SH-SY5Y (cell line): ENCODE measurements at regions not wholly inside any gene's neighbourhood (a gene's known extent, or its start where the extent isn't known, plus 50 kb on each side); places are given as distances from the start of the nearest gene placed in this dataset.

Experiments
- GATA2 ChIP-seq: IDR thresholded peaks from 2 replicates; pipeline ENCODE4 v1.6.1; 2011; ENCODE audit warnings: mild to moderate bottlenecking, low read depth, low read length
- GATA3 ChIP-seq: IDR thresholded peaks from 2 replicates; pipeline ENCODE4 v1.6.1; 2011; ENCODE audit warnings: low read depth, mild to moderate bottlenecking, low read length, moderate library complexity

GRCh38 chr7:54476609-54477008, 65.6 kb upstream of the VSTM2A start:
- TF ChIP-seq GATA3 (no peak), GATA2 (no peak)

GRCh38 chr7:54477083-54477482, 65.1 kb upstream of the VSTM2A start:
- TF ChIP-seq GATA2 (no peak), GATA3 (no peak)

- TF ChIP-seq GATA2 (no peak), GATA3 (no peak)
Measured at GRCh38 chr7:54483523-54483922, 58.7 kb upstream of the VSTM2A start.

- no peak for TF ChIP-seq GATA3
- TF ChIP-seq GATA2, result no peak
Measured at GRCh38 chr7:54485044-54485443, 57.1 kb upstream of the VSTM2A start.
